Left lung (tissue), 4 donors: ENCODE measurements at regions not wholly inside any gene's neighbourhood (a gene's known extent, or its start where the extent isn't known, plus 50 kb on each side); places are given as distances from the start of the nearest gene placed in this dataset.
"Not testable (repeated sequence)": the region's sequence is repeated elsewhere in the genome, so short reads cannot be mapped to it uniquely, and the experiment has no call there.

Experiments
- ATAC-seq: fragments of 200-7000 bp; cut with Tn5 transposase; one replicate; pipeline ENCODE4 v1.9.1; 2020; ENCODE audit warnings: moderate library complexity
- DNase-seq, 4 donors: peaks; one replicate each; pipeline ENCODE4 v3.0.0-alpha.2; 2013 to 2020
- H3K27ac ChIP-seq, 2 donors: fragments of 200-600 bp; sonication (generic) in 1 of 2; one replicate each; pipeline versions ENCODE4 v1.5.0 to v1.8.0; 2020 to 2021
- H3K27me3 ChIP-seq, 2 donors: fragments of 200-600 bp; sonication (generic) in 1 of 2; one replicate each; pipeline versions ENCODE4 v1.5.0 to v1.8.0; 2020 to 2021
- H3K36me3 ChIP-seq, 2 donors: fragments of 200-600 bp; sonication (generic) in 1 of 2; one replicate each; pipeline versions ENCODE4 v1.5.0 to v1.8.0; 2020 to 2021
- H3K4me1 ChIP-seq, 2 donors: fragments of 200-600 bp; one replicate each; pipeline ENCODE4 v1.8.0; 2021
- H3K4me3 ChIP-seq, 2 donors: fragments of 200-600 bp; sonication (generic) in 1 of 2; one replicate each; pipeline versions ENCODE4 v1.5.0 to v1.8.0; 2020 to 2021; ENCODE audit warnings: mild to moderate bottlenecking in 1 of 2
- H3K9me3 ChIP-seq, 2 donors: fragments of 200-600 bp; sonication (generic) in 1 of 2; one replicate each; pipeline versions ENCODE4 v1.5.0 to v1.8.0; 2020 to 2021
- CTCF ChIP-seq, 2 donors: fragments of 200-600 bp; sonication (generic) in 1 of 2; IDR thresholded peaks; one replicate each; pipeline versions ENCODE4 v1.5.0 to v1.8.0; 2021; ENCODE audit warnings: antibody characterized with exemption in 2 of 2
- intact Hi-C, 2 donors: fragments of 100-400 bp; cut with DNase I; formaldehyde crosslinking; loops; one replicate each; pipeline versions ENCODE4 v1.11.2 to v1.14.2; 2022
- donor health status: DM: no; HTN: yes; CAD: no.
- donor health status: DM: no; HTN: no; CAD: no.

- no peaks in the 10 kb centered on the region for H3K36me3 ChIP-seq
- no peaks in the 10 kb centered on the region for H3K4me1 ChIP-seq
- no peaks in the 10 kb centered on the region for H3K27me3 ChIP-seq
- H3K4me3 ChIP-seq = no peak overlapping the region
- H3K9me3 ChIP-seq = no peaks in the 10 kb centered on the region
- ATAC-seq (no peak), DNase-seq (no peak)
- no peak for TF ChIP-seq CTCF (IDR thresholded peaks at IDR 0.05)
- intact Hi-C loops = no loop called here
- no peak overlapping the region for H3K27ac ChIP-seq
Measured at GRCh38 chr11:59025097-59025496, 61.0 kb upstream of the GLYATL1B start.

- ATAC-seq (no peak), DNase-seq (no peak)
- TF ChIP-seq CTCF (IDR thresholded peaks at IDR 0.05) = no peak
- H3K4me3 ChIP-seq = no peak overlapping the region
- no peaks in the 10 kb centered on the region for H3K36me3 ChIP-seq
- no peaks in the 10 kb centered on the region for H3K27me3 ChIP-seq
- no peaks in the 10 kb centered on the region for H3K4me1 ChIP-seq
- no peak overlapping the region for H3K27ac ChIP-seq
- intact Hi-C loops = no loop called here
- H3K9me3 ChIP-seq = no peaks in the 10 kb centered on the region
Measured at GRCh38 chr11:59028105-59028504, 58.0 kb upstream of the GLYATL1B start.

GRCh38 chr11:59029366-59029889 lies 56.7 kb upstream of the GLYATL1B start:
- no peaks in the 10 kb centered on the region for H3K9me3 ChIP-seq
- H3K36me3 ChIP-seq = no peaks in the 10 kb centered on the region
- no peaks in the 10 kb centered on the region for H3K4me1 ChIP-seq
- intact Hi-C loops = no loop called here
- ATAC-seq (no peak), DNase-seq (no peak)
- H3K27me3 ChIP-seq = no peaks in the 10 kb centered on the region
- H3K27ac ChIP-seq = no peak overlapping the region
- no peak for TF ChIP-seq CTCF (IDR thresholded peaks at IDR 0.05)
- H3K4me3 ChIP-seq = no peak overlapping the region

- Histone ChIP-seq H3K4me3 (no peak overlapping the region), H3K27ac (no peak overlapping the region), H3K36me3 (no peaks in the 10 kb centered on the region), H3K9me3 (no peaks in the 10 kb centered on the region), H3K27me3 (no peaks in the 10 kb centered on the region), H3K4me1 (no peaks in the 10 kb centered on the region)
- ATAC-seq (no peak), DNase-seq (no peak)
- TF ChIP-seq CTCF (IDR thresholded peaks at IDR 0.05) = no peak
- intact Hi-C loops = no loop called here
Measured at GRCh38 chr11:59030037-59030436, 56.1 kb upstream of the GLYATL1B start.

- H3K4me1 ChIP-seq, H3K27me3 ChIP-seq, H3K4me3 ChIP-seq, DNase-seq, H3K27ac ChIP-seq, ATAC-seq, H3K9me3 ChIP-seq, H3K36me3 ChIP-seq, intact Hi-C loops: not testable (repeated sequence)
Measured at GRCh38 chr11:59031746-59032145, 54.4 kb upstream of the GLYATL1B start.
